Gastrocnemius medialis (tissue), 4 donors: ENCODE measurements at regions not wholly inside any gene's neighbourhood (a gene's known extent, or its start where the extent isn't known, plus 50 kb on each side); places are given as distances from the start of the nearest gene placed in this dataset.
"Not testable (repeated sequence)": the region's sequence is repeated elsewhere in the genome, so short reads cannot be mapped to it uniquely, and the experiment has no call there.

ENCODE experiments used
- ATAC-seq, 2 donors: fragments of 150-250 bp; one replicate each; pipeline ENCODE4 v1.9.1; 2016
- DNase-seq, 2 donors: peaks; one replicate each; pipeline ENCODE4 v3.0.0-alpha.2; 2019
- H3K27ac ChIP-seq, 4 donors: fragments of 200-600 bp; sonication (generic); 1 replicate in 1 of 4; 2 replicates in 3 of 4; pipeline ENCODE4 v1.5.1; 2016 to 2018; ENCODE audit warnings: mild to moderate bottlenecking in 2 of 4, moderate library complexity in 1 of 4
- H3K27me3 ChIP-seq, 3 donors: fragments of 200-600 bp; sonication (generic) in 2 of 3; 1 replicate in 1 of 3; 2 replicates in 2 of 3; pipeline versions ENCODE4 v1.5.1 to v1.6.0; 2016 to 2019; ENCODE audit warnings: mild to moderate bottlenecking in 1 of 3, moderate library complexity in 1 of 3
- H3K36me3 ChIP-seq, 2 donors: fragments of 200-600 bp; sonication (generic) in 1 of 2; one replicate each; pipeline ENCODE4 v1.5.1; 2017 to 2018
- H3K4me1 ChIP-seq, 2 donors: fragments of 200-600 bp; sonication (generic) in 1 of 2; one replicate each; pipeline ENCODE4 v1.5.1; 2016 to 2017; ENCODE audit warnings: mild to moderate bottlenecking in 2 of 2
- H3K4me3 ChIP-seq, 4 donors: fragments of 200-600 bp; sonication (generic) in 3 of 4; 1 replicate in 1 of 4; 2 replicates in 3 of 4; pipeline ENCODE4 v1.5.1; 2016 to 2019; ENCODE audit warnings: mild to moderate bottlenecking in 2 of 4
- H3K9me3 ChIP-seq, 3 donors: fragments of 200-600 bp; sonication (generic) in 2 of 3; 1 replicate in 1 of 3; 2 replicates in 2 of 3; pipeline ENCODE4 v1.5.1; 2016 to 2019
- POLR2A ChIP-seq, 2 donors: fragments of 450-650 bp; IDR thresholded peaks; one replicate each; pipeline ENCODE4 v1.6.1; 2017; ENCODE audit warnings: antibody characterized with exemption in 2 of 2, mild to moderate bottlenecking in 2 of 2, moderate library complexity in 2 of 2
- in situ Hi-C, 4 donors: fragments of 200-750 bp; cut with MboI; loops; one replicate each; pipeline versions ENCODE4 v1.15.0 to v1.8.0; 2017; ENCODE audit warnings: low sequenced_read_pairs in 4 of 4
- intact Hi-C: fragments of 100-400 bp; cut with DNase I; formaldehyde crosslinking; loops from one replicate; pipeline ENCODE4 v1.15.1; 2023; ENCODE audit warnings: low total_unique reads
- TF ChIP-seq, protein P1 (sequence below), 5 experiments: fragments of 450-650 bp in 3 of 5; fragments of 200-600 bp in 2 of 5; sonication (generic) in 2 of 5; IDR thresholded peaks in 4 of 5; conservative IDR thresholded peaks in 1 of 5; 1 replicate in 4 of 5; 2 replicates in 1 of 5; pipeline ENCODE4 v1.5.1; 2016 to 2019; ENCODE audit warnings: antibody characterized with exemption in 5 of 5, mild to moderate bottlenecking in 3 of 5, moderate library complexity in 3 of 5

DNA sequence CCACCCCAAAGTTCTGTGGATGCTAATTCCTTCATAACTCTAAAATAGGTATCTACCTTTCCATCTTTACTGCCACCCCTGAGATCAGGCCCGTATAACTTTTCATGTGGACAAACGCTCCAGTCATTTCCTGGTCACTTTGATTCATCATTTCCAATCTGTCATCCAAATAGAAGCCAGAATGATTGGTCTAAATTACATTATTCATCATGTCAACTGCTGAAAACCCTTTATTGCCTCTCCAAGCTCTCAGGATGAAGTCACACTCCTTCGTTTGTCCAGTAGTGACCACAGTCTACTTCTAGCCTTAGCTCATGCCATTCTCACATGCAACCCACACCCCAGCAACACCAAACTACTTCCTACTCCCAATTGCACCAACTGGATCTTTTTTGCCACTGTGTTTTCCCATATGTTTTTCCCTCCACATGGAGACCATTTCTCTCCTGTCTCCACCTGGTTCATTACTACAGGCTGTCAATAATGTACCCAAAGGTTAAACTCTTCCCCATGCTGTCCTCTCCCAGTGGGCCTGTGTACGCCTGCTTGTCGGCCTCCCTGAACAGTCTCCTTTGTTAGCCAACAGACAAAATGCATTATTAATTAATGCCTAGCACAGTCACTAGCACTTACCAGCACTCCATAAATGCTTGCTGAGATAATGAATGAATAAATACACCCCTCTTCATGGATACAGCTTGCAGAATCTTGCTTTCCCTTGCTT lies 382.6 kb upstream of the NOCT start:
- no peak for TF ChIP-seq POLR2A (IDR thresholded peaks at IDR 0.05)
- TF ChIP-seq, protein P1, sequence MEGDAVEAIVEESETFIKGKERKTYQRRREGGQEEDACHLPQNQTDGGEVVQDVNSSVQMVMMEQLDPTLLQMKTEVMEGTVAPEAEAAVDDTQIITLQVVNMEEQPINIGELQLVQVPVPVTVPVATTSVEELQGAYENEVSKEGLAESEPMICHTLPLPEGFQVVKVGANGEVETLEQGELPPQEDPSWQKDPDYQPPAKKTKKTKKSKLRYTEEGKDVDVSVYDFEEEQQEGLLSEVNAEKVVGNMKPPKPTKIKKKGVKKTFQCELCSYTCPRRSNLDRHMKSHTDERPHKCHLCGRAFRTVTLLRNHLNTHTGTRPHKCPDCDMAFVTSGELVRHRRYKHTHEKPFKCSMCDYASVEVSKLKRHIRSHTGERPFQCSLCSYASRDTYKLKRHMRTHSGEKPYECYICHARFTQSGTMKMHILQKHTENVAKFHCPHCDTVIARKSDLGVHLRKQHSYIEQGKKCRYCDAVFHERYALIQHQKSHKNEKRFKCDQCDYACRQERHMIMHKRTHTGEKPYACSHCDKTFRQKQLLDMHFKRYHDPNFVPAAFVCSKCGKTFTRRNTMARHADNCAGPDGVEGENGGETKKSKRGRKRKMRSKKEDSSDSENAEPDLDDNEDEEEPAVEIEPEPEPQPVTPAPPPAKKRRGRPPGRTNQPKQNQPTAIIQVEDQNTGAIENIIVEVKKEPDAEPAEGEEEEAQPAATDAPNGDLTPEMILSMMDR (IDR thresholded peaks at IDR 0.05 in 4 of 5, conservative IDR thresholded peaks at IDR 0.05 in 1 of 5) = no peak
- no peaks in the 10 kb centered on the region for H3K9me3 ChIP-seq
- H3K27me3 ChIP-seq = no peaks in the 10 kb centered on the region
- in situ Hi-C loops (no loop called here), intact Hi-C loops (no loop called here)
- H3K4me1 ChIP-seq = no peaks in the 10 kb centered on the region
- H3K4me3 ChIP-seq = no peak overlapping the region
- ATAC-seq (no peak), DNase-seq (no peak)
- H3K27ac ChIP-seq = no peak overlapping the region
- no peaks in the 10 kb centered on the region for H3K36me3 ChIP-seq

GRCh38 chr4:138630666-138631065 lies 384.9 kb upstream of the NOCT start:
- in situ Hi-C loops (no loop called here), intact Hi-C loops (no loop called here)

GRCh38 chr4:138629669-138630068 lies 385.9 kb upstream of the NOCT start:
- intact Hi-C loops = no loop called here
- ATAC-seq (no peak), DNase-seq (no peak)
- H3K27me3 ChIP-seq = no peaks in the 10 kb centered on the region
- H3K4me3 ChIP-seq = no peak overlapping the region
- in situ Hi-C loops = no loop called here
- H3K36me3 ChIP-seq = no peaks in the 10 kb centered on the region
- TF ChIP-seq POLR2A (IDR thresholded peaks at IDR 0.05) = no peak
- TF ChIP-seq, protein P1 (IDR thresholded peaks at IDR 0.05 in 4 of 5, conservative IDR thresholded peaks at IDR 0.05 in 1 of 5) = no peak
- H3K4me1 ChIP-seq = no peaks in the 10 kb centered on the region
- no peak overlapping the region for H3K27ac ChIP-seq
- no peaks in the 10 kb centered on the region for H3K9me3 ChIP-seq

More at GRCh38 chr4:138630666-138631065, 384.9 kb upstream of the NOCT start:
- no peak overlapping the region for H3K4me3 ChIP-seq
- no peaks in the 10 kb centered on the region for H3K36me3 ChIP-seq
- TF ChIP-seq, protein P1 (IDR thresholded peaks at IDR 0.05 in 4 of 5, conservative IDR thresholded peaks at IDR 0.05 in 1 of 5) = no peak
- no peak for TF ChIP-seq POLR2A (IDR thresholded peaks at IDR 0.05)
- ATAC-seq (no peak), DNase-seq (no peak)
- H3K9me3 ChIP-seq = no peaks in the 10 kb centered on the region
- no peaks in the 10 kb centered on the region for H3K4me1 ChIP-seq
- H3K27ac ChIP-seq = no peak overlapping the region
- no peaks in the 10 kb centered on the region for H3K27me3 ChIP-seq

DNA sequence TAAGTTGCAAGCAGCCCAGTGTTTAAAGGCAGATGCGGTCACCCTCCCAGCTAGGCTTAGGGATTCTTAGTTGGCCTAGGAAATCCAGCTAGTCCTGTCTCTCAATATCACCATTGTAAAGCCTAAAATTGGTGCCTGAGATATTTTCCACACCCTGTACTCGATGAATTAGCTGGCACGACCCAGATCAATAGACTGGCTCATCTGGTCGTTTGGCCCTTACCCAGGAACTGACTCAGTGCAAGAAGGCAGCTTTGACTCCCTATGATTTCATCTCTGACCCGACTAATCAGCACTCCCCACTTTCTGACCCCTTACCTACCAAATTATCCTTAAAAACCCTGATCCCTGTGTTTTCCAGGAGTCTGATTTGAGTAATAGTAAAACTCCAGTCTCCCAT lies 384.9 kb upstream of the SLC7A11 start:
- no peak overlapping the region for H3K27ac ChIP-seq
- H3K9me3 ChIP-seq = no peaks in the 10 kb centered on the region
- no peak for TF ChIP-seq POLR2A (IDR thresholded peaks at IDR 0.05)
- TF ChIP-seq, protein P1 (IDR thresholded peaks at IDR 0.05 in 4 of 5, conservative IDR thresholded peaks at IDR 0.05 in 1 of 5) = no peak
- H3K4me1 ChIP-seq = no peaks in the 10 kb centered on the region
- no peaks in the 10 kb centered on the region for H3K36me3 ChIP-seq
- no peaks in the 10 kb centered on the region for H3K27me3 ChIP-seq
- no peak for DNase-seq
- in situ Hi-C loops (no loop called here), intact Hi-C loops (no loop called here)
- ATAC-seq = no peak
- H3K4me3 ChIP-seq = no peak overlapping the region

- H3K9me3 ChIP-seq, H3K27ac ChIP-seq, H3K4me1 ChIP-seq, DNase-seq, in situ Hi-C loops, H3K27me3 ChIP-seq, H3K4me3 ChIP-seq, ATAC-seq, H3K36me3 ChIP-seq, intact Hi-C loops: not testable (repeated sequence)
Measured at GRCh38 chr4:138622362-138622761, 380.2 kb upstream of the SLC7A11 start.
